NB4 (cell line): ENCODE measurements at regions not wholly inside any gene's neighbourhood (a gene's known extent, or its start where the extent isn't known, plus 50 kb on each side); places are given as distances from the start of the nearest gene placed in this dataset.

Experiments
- CTCF ChIP-seq: IDR thresholded peaks from one replicate; pipeline ENCODE4 v1.5.1; 2012; ENCODE audit warnings: low read depth, low read length
- TF ChIP-seq, protein P1 (sequence below): IDR thresholded peaks from 2 replicates; pipeline ENCODE4 v1.6.1; 2011; ENCODE audit warnings: low read depth, low read length

DNA sequence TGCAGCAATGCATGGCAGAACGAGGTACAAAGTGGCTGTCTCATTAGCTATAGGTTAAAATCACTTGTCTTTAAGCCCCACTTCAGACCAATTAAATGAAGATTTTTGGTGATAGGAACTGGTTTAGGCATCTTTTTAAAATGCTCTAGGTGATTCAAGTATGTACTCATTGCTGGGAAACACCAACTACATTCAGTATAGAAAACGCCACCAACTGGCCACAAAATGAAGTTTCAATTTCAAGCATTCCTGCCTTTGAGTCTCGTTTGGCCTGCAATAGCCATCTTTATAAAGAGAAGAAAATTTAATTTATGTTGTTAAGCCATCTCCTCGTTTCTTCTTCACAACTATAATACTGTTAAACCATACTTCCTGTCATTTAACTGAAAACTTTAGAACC lies 587.9 kb downstream of the GBE1 start:
- TF ChIP-seq, protein P1, sequence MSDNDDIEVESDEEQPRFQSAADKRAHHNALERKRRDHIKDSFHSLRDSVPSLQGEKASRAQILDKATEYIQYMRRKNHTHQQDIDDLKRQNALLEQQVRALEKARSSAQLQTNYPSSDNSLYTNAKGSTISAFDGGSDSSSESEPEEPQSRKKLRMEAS = no peak
- peak; percentile 30 for TF ChIP-seq CTCF
